Lower leg skin (tissue), 4 donors: ENCODE measurements at regions not wholly inside any gene's neighbourhood (a gene's known extent, or its start where the extent isn't known, plus 50 kb on each side); places are given as distances from the start of the nearest gene placed in this dataset.

Experiments
- DNase-seq, 2 donors: peaks; one replicate each; pipeline ENCODE4 v3.0.0-alpha.2; 2019; ENCODE audit warnings: low spot score in 2 of 2
- H3K4me3 ChIP-seq: fragments of 200-600 bp; sonication (generic); 2 replicates; pipeline ENCODE4 v1.5.1; 2017; ENCODE audit warnings: mild to moderate bottlenecking, low read depth; ENCODE audit not compliant: poor library complexity, severe bottlenecking
- CTCF ChIP-seq, 3 donors: fragments of 450-650 bp; IDR thresholded peaks; one replicate each; pipeline ENCODE4 v1.5.1; 2016; ENCODE audit warnings: antibody characterized with exemption in 3 of 3, mild to moderate bottlenecking in 3 of 3, moderate library complexity in 2 of 3
- POLR2A ChIP-seq, 2 donors: fragments of 450-650 bp; IDR thresholded peaks; one replicate each; pipeline ENCODE4 v1.6.1; 2016 to 2017; ENCODE audit warnings: antibody characterized with exemption in 2 of 2, mild to moderate bottlenecking in 1 of 2, moderate library complexity in 1 of 2
- WGBS, 2 donors: methylation state at CpG; one replicate each; pipeline ENCODE4 v1.1.5; 2018; 5-methylcytosine and 5-hydroxymethylcytosine counted together
- intact Hi-C: fragments of 100-400 bp; cut with DNase I; formaldehyde crosslinking; loops from one replicate; pipeline ENCODE4 v1.15.0; 2023; ENCODE audit warnings: low total_unique reads

DNA sequence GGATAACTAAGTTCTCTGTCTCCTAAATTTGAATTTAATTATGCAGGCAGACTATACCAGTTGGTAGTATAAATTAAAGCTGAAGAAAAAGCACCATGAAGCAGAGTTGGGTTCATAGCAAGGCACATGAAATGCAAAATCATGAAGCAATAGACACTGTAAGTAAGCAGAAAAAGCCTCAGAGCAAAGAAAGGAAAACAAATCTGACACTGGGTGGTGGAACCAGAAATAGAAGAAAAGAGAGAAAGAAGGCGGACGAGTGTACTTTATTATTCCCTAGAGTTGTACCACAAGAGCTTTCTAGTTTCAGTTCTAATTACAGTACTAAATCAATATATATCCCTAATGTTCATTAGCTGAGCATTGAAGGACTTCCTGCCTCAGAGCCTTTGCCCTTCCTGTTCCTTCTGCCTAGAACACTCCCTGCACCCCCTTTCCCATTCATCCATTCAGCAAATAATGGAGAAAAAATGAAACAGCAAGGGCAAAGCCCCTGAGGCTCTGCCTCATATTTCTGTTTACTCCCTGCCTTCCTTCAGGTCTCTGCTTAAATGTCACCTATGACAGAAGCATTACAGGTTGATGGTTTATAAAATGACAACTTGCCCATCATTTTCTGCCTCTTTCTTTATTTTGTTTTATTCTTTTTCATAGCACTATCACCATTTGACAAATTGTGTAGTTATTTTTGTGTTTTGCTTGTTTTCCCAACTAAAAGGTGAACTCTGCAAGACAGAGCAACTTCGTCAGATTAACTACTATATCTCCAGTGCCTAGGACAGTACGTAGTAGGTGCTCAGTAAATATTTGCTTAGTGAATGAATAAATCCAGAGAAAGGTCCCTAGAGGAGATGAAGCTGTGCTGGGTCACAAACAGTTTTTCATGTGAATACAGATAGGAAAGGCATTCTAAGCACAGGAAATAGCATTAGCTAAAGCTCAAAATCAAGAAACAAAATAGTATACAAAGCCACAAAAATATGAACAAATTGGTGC lies 154.0 kb upstream of the RASGEF1B start:
- TF ChIP-seq POLR2A (IDR thresholded peaks at IDR 0.05) (no peak), CTCF (IDR thresholded peaks at IDR 0.05) (no peak)
- H3K4me3 ChIP-seq: no peak overlapping the region
- WGBS, 2 donors: 82 to 88% methylated on average over 4 of the region's 4 CpGs
- intact Hi-C loops: no loop called here
- no peak for DNase-seq

DNA sequence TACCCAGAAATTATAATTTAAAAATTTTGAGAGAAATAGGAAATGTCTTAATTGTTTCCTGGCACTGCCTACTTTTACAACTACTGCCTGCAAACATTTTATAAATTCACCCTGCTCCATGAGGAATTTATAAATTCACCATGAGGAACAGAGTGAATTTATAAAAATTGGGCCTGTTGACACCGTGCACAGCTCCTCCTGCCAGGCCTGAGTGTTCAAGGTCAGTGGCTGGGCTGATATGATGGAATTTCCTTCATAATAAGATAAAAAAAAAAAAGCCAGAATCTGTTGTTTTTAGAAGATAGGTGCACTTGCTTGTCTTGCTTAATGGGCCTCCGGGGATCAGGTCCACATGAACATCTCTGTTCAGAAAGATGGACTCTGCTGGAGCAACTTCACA lies 151.7 kb upstream of the RASGEF1B start:
- intact Hi-C loops: no loop called here
- no peak for DNase-seq
- TF ChIP-seq CTCF (IDR thresholded peaks at IDR 0.05) (no peak), POLR2A (IDR thresholded peaks at IDR 0.05) (no peak)
- H3K4me3 ChIP-seq: no peak overlapping the region
- WGBS, 2 donors: 37 to 41% methylated on average over 2 of the region's 2 CpGs

DNA sequence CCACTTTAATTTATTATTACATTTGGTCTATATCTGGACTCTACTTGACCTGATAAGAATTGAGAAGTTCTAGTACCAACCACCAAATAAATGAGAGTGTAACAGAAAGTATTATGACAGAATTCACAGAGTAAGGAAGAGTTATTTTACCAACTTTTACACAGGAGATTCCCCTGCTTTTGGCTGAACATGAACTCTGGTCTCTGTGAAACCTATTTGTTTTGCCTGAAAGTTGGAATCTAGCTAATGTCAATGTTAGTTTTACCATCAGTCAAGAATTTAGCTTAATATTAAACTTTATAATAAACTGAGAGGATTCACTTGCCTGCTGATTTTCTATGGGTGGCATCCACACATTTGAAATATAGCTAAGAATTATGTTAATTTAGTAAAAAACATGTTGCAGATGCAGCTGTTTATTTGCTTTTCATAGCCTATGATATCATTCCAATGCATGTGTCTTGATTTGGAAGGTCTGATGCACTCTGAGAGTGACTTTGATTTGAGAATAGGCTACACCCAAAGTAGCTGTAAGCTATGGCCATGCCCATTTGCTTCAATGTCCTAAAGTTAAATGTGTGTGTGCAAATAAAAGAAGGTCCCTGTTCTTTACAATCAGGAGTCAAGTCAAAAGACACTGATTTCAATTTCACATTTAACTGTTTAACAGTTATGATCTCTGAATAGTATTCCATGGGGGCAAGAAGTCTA lies 150.9 kb upstream of the RASGEF1B start:
- H3K4me3 ChIP-seq: no peak overlapping the region
- TF ChIP-seq POLR2A (IDR thresholded peaks at IDR 0.05) (no peak), CTCF (IDR thresholded peaks at IDR 0.05) (no peak)
- DNase-seq: no peak
- intact Hi-C loops: no loop called here

GRCh38 chr4:81622028-81622427 lies 150.3 kb upstream of the RASGEF1B start:
- H3K4me3 ChIP-seq: no peak overlapping the region
- TF ChIP-seq CTCF (IDR thresholded peaks at IDR 0.05) (no peak), POLR2A (IDR thresholded peaks at IDR 0.05) (no peak)
- 52 to 54% methylated on average over 3 of the region's 3 CpGs for WGBS, 2 donors
- intact Hi-C loops: no loop called here
- no peak for DNase-seq

GRCh38 chr4:81621490-81621889 lies 149.8 kb upstream of the RASGEF1B start:
- no peak overlapping the region for H3K4me3 ChIP-seq
- TF ChIP-seq CTCF (IDR thresholded peaks at IDR 0.05): no peak
- no peak for DNase-seq
- 50% methylated on average over 2 of the region's 2 CpGs for WGBS, 2 donors
- intact Hi-C loops: no loop called here
